Amygdala (tissue), 56 donors: ENCODE measurements at regions not wholly inside any gene's neighbourhood (a gene's known extent, or its start where the extent isn't known, plus 50 kb on each side); places are given as distances from the start of the nearest gene placed in this dataset.
"Not testable (repeated sequence)": the region's sequence is repeated elsewhere in the genome, so short reads cannot be mapped to it uniquely, and the experiment has no call there.

Experiments used
- DNase-seq, 56 donors: peaks; one replicate each; lab custom pipeline; 2025; lab: John Stamatoyannopoulos, UW

DNA sequence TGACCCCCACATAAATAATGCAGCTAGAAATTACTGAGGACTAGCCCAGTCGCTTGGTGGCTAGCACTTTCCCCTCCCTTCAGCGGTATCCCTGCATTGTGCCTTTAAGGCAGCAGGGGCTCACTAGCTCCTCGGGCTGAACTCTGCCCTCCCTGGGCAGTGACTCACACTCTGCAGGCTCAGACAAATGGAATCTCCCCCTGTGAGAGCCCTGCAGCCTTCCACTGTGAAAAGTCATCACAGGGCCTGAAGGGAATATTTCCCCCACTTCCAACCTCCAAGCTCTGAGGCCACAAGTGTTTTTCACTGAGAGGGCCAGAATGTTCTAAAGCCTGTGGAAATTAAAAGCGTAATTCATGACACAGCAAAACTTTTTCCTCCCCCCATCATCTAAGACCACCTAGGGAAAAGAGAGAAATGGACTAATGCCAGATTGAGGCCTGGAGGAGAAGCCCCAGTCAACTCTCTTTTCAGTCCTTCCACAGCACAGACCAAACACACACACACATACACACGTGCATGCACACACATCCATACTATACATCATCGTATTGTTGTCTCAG, 93.6 kb upstream of the COL1A2 start:
- DNase-seq = no peak

DNA sequence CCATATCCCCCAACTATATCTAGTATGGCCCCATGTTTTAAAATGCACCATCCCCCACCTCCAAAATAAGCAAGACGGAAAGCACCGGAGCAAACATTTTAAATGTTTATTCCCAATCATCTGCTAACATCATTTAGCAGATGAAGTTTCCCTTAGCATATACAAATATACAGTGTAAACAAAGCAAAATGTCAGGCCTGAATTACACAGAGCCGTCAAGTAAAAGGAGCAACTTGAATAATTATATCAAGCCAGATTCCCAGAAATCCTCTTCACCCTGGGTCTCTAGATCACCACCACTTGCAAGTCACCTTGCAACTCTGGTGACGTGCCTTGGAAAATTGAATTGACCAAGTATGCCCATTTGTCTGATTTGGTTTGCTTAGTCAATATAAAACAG, 91.6 kb upstream of the COL1A2 start:
- no peak for DNase-seq

DNA sequence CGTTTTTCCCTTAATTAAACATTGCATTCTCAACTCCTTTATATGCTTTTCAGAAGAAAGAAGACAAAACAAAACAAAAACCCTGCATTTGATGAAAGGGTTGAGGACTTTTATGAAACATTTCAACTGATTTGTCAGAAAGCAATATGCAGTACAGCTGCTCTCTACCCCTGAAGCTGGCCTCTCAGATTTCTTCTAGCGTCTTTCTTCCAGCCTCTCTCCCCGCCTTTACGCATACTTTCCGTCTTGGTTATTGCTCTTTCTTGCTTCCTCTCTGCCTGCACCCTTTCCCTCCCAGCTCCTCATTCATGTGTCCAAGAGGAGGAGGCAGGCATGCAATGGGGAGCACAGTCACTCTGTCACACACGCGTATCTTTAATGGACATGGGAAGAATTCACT, 91.0 kb upstream of the COL1A2 start:
- DNase-seq = no peak

DNA sequence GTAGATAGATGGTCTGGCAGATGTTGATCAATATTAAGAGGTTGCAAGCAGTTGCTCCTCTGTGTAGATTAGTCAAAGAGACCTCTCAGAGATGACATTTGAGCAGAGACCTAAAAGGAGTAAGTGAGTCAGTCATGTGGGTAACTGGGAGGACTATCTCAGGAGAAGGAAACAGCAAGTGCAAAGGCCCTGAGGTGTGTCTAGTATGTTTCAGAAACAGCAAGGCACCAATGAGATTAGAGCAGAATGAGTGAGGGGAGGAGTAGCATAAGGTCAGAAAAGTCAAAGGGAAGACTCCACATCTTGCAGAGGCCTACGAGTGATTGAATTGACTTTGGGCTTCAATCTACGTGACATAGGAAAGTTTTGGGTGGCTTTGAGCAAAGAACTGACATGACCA, 89.8 kb upstream of the COL1A2 start:
- no peak for DNase-seq

DNA sequence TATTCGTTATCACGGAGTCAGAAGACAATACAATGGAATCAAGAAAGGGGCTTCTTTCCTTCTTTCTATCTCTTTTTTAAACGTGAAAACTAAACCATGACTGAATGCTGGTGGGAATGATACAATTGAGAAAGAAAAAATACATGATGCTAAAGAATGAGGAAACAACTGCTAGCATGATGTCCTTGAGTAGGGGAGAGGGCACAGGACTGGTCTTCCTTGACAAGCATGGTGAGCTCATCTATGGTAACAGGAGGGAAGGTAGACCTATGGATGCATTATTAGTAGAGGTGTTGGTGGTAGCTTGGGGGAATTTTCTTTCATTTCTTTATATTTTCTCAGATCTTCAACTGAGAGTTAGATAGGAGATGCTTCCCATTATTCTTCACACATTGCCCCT, 88.9 kb upstream of the COL1A2 start:
- no peak for DNase-seq

DNA sequence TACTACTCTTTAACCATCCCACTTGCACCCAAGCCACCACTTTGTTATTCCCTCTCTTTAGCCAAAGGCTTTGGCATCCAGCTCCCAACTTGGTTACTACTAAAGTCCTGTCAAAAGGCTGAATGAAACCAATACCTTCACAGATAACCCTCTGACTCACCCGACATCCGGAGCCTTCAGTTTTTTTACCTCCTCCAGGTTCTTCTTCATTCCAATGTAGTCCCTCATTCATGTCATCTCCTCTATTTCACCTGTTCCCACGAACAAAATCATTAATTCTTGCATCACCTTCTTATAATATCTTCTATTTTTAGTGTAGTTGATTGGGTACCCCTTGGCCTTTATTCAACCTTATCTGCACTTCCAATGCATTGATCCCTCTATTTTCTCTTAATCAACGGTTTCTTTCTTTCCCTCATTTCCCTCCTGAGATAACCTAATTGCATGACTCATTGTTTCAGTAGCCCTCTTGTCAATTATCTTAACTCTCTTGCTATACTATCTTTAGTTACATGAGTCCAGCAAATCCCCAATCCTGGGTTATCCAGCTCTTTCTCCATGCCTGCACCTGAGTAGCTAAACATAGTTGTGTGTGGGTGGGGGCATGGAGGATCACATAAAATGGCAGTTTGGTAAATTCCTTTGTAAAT, 87.2 kb upstream of the COL1A2 start:
- DNase-seq = no peak

DNA sequence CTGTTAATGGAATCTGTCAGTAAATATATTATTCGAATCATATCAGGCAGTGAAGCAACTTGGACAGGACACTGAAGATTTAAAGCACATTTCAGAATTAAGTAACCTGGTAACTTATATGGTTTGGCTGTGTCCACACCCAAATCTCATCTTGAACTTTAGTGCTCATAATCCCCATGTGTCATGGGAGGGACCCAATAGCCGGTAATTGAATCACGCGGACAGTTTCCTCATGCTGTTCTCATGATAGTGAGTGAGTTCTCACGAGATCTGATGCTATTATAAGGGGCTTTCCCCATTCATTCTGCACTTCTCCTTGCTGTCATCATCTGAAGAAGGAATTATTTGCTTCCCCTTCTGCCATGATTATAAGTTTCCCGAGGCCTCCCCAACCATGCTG, 83.2 kb upstream of the COL1A2 start:
- DNase-seq = no peak

DNA sequence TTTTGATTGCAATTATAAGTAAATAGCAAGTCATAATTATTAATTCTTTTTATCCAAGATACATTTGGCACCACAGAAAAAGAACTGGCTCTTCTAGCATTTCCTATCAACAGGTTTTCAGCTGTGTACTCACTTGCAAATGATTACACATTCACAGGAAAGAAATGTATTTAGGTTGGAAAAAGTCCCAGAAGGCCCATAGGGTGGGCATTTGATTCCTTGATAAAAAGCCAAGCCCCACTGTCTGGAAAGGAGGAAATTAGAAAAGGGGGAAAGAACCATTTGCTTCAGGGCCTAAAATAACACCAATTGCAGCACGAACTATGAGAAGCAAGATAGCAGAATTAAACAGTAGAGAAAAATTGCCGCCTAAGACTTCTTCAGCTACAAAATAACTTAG, 80.8 kb upstream of the COL1A2 start:
- DNase-seq = no peak

DNA sequence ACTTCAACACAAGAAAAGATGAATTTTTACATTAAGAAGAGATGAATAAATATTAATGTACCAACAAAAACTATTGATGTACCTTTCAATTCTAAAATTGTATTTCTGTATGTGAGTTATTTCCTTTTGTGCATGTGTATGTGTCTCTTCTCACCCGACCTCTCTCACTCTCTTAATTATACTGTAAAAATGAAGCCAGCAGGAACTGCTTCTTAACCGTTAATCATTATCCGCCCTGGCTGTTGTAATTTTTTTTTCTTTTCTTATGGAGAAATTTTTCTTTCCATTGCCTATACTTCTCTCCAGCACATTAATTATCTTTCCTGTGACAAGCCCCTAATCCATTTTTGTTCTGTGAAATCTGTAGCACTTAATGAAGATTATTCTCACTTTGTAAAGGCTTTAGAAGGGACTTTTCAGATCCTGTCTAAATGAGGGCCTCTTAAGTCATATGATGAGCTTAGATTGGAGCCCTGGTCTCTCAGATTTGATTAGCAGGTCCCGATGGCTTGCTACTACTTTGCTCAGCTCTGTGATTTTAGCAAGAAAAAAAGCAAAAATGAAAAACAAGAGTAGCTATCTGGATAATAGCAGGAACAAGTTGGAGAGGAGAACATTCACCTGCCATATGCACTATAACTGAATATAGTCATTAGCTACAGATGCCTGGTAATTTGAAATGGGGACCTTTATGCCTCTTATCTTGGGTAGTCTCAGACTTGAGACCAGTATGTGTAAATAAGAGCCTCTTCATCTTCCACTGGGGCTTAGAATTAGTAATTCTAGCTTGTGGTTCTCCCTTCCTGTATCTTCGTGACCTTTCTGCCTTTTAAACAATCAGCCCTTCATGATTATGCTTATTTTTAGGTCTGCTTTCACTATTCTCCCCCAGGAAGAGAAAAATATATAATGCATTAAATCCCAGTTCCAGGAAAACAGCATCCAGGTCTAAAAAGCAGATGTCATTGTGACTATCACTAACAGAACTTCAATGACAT, 80.0 kb upstream of the COL1A2 start:
- DNase-seq = no peak

DNA sequence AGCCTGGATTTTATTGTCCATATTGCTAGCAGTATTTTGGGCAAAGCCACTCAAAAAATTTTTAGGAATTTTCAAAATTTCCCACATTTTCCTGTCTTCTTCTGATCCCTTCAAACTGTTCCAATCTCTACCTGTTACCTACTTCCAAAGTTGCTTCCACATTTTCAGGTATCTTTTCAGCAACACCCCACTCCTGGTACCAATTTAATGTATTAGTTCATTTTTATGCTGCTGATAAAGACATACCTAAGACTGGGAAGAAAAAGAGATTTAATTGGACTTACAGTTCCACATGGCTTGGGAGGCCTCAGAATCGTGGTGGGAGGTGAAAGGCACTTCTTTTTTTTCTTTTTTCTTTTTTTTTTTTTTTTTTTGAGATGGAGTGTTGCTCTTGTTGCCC, 73.6 kb upstream of the COL1A2 start:
- DNase-seq = not testable (repeated sequence)

DNA sequence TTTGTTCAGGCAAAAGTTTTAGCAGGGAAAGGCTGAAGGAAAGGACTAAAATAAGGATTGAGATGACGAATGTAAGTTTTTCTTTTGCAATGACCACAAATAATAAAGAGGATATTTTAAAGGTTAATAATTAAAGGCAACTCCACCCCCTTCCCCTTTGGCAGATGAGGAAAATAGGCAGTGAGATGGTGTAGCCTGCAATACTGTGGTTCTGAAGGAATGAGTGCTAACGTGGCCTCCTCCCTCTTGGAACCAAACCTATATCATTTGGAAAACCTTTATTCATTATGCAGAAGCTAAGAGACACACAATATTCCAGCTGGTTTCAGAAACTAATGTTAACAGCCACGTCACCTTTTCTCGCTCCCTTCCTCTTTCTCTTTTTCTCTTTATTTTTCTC, 70.9 kb upstream of the COL1A2 start:
- DNase-seq = no peak

DNA sequence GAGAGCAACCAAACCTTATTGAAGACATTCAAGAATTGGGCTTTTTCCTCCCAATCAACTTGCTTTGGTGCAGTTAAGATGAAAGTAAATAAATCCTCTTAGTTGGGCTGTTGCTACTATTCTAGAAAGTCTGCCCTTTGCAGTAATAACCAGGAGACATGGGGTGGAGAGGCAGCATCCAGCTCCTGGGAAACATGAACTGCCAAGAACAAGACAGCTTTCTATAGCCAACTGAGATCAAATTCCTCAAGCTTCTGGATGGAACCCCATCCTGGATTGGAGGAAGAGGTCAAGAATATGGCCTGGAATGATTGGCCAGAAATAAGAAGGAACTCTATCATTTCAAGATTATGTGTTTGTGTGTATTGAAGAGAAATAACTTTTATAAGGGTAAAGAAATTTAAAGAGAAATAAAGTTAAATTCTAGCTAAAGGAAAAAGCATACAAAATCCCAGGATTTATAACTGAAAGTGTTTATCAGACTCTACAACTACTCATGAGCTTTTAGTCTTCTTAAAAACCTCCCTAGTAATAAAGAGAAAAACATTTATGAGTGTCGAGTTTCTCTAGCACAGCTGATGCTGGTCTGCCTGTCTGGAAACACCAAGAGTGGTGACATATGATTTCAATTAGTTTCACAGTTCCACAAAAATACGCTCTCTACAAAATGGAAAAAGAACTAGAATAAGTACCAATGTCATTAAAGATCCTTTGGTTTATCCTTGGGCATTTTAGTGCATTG, 70.1 kb upstream of the COL1A2 start:
- no peak for DNase-seq

DNA sequence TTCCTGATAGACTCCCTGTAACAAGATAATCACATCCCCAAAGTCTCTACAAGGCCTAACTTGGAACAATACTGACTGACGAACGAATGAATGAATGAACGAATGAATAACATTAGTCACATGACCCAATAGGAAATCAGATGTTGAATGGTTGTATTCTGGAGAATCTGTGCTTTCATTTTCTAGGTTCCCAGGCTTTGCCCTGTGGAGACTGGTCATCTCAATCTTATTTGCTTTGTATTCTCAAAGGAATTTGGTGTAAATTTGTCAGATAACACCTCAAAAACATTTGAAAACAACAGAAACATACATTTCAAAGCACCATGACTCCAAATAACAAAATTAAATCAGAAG, 69.6 kb upstream of the COL1A2 start:
- no peak for DNase-seq

DNA sequence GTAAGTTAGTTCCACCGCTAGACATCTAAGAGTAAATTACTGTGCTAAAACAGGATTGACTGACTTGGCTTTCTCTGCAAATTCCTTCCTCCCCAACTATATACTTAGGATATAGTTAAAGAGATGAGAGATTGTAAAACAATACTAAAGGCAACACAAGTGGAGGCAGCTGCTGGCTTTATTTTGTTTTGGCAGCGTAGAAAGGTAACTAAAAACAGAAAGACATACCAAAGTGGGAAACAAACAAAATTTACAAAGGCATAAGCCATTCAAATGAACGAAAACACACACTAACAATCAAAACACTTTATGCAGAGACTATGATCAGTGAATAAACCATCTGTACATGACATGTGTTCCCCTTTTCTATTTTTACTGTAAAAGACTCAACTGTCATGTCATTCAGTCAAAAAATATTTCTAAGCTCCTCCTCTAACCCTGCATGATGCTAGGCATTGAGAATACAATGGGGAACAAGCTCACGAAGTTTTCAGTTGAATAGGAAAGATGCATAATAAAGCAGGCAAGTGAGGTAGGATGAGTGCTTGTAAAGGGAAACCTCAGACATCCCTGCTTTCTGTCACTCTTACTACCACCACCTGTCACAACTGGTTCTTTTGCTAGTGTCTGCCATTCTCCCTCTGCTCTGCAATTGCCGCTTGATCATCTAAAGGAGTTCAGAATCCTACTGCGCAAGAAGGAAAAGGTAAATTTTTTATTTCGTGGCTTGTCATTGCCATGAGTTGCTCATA, 64.2 kb upstream of the COL1A2 start:
- no peak for DNase-seq

DNA sequence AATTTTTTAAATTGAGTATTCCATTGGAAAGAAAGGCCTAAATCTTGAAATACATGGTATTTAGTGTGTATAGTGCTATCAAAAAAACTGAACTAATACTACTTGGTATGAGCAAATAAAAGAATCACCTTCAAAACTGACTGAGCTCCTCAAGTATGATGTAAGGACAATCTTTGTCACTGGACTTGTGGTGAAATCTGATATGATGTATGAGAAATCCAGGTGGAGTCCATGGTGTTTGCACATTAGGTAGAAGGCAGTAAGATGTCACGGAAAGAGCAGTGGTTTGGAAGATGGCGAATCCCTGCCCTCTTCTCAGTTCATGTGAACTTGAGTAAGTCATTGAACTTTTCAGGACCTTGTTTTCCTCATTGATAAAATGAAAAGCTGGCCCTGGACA, 62.1 kb upstream of the COL1A2 start:
- no peak for DNase-seq

DNA sequence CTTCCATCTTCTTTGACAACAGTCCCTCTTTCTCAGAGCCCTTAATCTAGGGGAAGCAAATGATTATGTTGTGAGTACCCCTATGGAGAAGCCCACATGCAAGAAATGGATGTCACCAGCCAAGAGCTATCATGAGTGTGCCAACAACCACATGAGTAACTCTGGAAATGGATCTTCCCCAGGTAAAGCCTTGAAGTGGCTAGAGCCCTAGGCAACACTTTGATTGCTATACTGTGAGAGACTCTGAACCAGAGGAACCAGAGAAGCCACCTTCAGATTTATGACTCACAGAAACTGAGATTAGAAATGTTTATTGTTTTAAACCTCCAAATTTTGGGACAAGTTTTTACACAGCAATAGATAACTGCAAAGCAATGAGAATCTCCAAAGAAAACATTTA, 60.9 kb upstream of the COL1A2 start:
- DNase-seq = no peak

DNA sequence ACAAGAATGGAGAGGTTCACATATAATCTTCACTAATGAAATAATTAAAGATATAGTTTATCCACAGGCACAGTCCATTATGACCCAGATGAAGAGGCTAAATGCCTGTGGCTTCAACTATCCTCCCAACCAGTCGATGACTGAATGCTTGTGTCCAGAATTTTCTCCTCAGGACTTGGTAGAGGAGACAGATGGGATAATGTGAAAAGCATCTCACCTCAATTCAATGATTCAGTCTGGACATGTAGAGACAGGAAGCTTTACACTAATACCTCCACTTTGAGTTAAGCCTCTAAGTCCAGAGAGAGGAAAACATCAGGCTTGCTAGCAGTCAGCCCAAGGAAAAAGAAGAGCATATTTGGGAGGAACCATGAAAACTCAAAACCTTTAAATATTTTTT, 59.1 kb upstream of the COL1A2 start:
- no peak for DNase-seq

DNA sequence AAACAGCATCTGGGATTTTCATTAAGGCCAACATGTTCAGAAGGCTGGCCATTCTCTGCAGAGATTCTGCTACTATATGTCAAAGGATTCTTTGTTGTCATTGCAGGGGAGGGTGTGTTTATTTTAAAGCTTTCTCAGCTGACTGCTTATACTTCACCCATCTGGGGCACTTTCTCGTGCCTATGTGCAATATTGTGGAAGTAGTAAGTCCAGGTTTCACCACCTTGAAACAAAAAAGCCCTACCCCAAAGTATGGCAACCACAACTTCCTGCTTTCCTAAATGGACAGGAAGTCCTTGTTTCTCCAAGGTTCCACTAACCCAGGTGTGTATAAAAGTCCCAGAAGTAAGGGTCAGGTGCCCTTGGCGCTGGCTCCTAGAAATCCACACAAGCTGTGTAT, 58.7 kb upstream of the COL1A2 start:
- DNase-seq = no peak

DNA sequence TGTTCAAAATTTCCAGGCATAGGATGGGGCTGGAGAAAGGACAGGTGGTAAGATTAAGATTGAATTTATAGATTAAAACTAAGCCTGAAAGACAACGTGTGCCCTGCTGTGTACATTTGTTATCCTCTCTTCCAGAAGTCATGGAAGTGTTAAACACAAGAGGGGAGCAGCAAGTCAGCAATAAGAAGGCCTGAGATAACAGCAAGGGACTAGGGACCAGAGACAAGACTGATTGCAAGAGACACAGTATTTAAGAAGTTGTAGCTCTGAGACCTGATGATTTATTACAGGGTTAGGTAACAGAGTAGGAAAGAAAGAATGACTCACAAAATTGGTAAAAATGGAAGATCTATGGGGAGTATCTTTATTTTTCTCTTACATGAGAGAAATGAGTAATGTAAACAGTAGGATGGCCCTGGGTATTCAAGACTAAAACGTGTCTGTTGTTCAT, 55.7 kb upstream of the COL1A2 start:
- no peak for DNase-seq

DNA sequence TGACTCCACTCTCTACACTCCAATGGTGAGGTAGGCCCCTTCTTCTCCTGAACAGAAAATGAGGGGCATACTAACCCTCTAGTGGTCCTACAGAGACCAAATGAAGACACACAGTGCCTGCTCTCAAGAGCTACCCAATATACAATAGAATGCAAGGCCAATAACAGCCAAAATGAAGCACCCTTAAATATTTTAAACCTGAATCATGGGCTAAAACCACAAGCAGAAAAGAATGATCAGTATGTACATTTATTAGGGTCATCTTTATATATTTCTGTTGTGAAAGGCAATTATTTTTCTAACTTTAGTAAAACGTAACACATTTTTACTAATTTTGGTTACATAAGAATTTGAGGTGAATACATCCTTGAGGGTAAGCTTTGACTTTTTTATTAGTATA, 49.9 kb upstream of the COL1A2 start:
- DNase-seq = no peak
